DMS 273 treated with DMSO at 0.1 percent for 48 hours (cell line): ENCODE measurements at regions not wholly inside any gene's neighbourhood (a gene's known extent, or its start where the extent isn't known, plus 50 kb on each side); places are given as distances from the start of the nearest gene placed in this dataset.
"Not testable (repeated sequence)": the region's sequence is repeated elsewhere in the genome, so short reads cannot be mapped to it uniquely, and the experiment has no call there.

Experiments
- DNase-seq: peaks from one replicate; lab custom pipeline; 2025; lab: John Stamatoyannopoulos, UW

DNA sequence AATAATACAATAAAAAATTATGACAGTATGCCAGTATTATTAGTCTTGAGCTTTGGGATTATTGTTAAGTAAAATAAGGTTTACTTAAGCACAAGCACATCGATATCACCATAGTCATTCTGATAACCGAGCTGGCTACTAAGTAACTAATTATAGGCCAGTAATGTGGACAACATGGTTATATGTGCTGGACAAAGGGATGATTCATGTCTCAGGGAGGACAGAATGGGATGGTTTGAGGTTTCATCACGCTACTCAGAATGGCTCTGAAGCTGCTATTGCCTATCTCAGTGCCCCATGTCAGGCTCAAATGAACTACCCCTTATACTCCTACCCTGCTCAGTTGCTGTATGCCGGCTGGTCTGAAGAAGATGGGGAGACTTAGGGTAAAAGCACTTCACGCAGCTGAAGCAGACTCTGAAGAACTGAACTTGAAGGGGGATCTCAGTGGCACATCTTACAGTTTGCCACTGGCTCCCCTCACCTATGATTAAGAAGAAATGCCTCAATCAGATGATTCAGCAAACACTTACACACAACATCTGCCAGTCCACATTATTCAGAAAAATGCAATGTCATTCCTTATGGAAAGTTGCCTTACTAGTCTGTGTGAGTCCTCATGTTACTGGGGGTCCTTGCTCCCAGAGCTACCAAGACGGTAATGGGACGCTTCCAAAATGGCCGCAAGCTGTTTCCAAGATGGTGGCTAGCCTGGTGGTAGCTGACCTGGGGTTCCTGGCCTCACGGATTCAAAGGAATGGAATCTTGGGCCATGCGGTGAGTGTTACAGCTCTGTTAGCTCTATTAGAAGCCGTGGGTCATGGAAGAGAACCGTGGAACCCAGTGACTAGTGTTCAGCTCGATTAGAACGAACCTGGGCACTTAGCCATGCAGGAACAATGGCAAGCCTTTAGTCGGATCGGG lies 1098.6 kb downstream of the TAF11L14 start:
- DNase-seq = no peak

DNA sequence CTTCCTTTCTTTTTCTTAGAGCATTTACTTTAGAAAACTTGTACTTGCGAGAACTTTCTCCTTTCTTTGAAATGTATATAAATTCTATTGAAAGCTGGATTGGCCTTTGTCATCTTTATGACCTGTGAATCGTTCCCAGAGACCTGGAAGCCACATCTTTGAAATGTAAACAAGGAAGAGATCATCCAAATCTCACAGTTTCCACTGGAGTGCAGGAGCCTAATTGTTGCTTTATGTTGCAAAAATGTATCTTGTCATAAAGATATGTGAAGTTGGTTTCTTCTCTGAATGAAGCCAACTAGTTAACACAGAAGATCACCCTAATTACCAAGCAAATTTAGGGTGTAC lies 1101.8 kb downstream of the TAF11L14 start:
- no peak for DNase-seq

DNA sequence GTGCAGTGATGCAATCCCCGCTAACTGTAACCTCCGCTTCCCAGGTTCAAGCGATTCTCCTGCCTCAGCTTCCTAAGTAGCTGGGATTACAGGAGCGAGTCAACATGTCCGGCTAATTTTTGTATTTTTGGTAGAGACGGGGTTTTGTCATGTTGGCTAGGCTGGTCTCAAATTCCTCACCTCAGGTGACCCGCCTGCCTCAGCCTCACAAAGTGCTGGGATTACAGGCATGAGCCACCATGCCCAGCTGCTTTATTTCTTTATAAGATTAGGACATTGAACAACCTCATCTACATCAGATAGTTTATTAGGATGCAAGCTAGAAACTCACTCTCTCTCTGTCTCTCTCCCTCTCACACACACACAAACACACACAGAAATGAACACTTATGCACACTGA lies 1102.5 kb downstream of the TAF11L14 start:
- not testable (repeated sequence) for DNase-seq

DNA sequence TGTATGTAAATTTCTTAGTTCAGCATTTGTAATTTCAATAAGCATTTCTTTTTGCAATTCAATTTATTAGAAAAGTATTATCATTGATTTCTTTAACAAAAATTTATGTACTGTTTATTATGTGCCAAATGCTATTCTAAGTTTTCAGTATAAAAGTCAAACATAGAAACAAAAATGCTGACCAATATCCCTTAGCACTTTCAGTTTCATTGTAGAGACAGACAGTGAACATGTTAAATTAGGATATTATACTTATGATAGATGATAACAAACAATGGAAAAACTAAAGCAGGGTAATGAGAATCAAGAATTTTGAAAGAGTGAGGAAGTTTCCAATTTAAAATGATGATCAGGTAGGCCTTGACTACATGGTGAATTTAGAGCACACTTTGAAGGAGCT lies 1106.0 kb downstream of the TAF11L14 start:
- DNase-seq = no peak

DNA sequence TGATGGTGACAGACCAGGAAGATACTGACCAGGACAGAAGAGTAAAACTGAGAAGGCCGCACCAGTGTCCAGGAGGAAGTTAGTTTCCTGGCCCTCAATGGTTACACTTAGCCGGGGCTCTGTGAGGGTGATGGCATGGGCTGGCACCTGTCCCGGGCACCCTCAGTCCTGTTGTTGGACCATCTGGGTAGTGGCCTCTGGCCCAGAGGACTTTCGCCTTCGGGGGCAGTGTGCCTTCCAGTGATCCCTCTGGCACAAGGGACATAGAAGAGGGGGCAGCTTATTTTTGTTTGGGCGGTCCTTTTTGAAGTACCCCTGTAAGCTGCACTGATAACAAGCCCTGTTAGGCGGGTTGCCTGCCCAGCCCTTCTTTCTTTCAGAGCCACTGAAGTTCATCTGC lies 1108.6 kb downstream of the TAF11L14 start:
- DNase-seq = no peak

DNA sequence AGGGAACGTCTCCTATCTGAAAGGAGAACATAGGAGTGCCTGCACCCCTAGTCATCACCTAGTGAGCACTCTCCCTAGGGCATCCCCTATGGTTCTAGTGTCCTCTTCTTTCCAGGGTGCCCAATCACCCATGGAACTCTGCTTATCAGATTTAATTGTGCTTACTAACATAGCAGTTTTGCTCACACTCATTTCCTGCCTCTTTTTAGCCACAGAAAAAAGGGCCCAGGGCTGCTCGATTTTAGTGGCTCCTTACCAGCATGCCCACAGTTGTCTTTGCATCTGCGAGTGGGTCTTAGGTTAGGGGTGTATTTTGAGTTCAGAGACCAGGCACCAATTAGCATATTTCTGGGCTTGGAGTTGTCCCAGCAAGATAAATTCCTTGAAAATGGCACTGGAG lies 1110.2 kb downstream of the TAF11L14 start:
- DNase-seq = no peak

DNA sequence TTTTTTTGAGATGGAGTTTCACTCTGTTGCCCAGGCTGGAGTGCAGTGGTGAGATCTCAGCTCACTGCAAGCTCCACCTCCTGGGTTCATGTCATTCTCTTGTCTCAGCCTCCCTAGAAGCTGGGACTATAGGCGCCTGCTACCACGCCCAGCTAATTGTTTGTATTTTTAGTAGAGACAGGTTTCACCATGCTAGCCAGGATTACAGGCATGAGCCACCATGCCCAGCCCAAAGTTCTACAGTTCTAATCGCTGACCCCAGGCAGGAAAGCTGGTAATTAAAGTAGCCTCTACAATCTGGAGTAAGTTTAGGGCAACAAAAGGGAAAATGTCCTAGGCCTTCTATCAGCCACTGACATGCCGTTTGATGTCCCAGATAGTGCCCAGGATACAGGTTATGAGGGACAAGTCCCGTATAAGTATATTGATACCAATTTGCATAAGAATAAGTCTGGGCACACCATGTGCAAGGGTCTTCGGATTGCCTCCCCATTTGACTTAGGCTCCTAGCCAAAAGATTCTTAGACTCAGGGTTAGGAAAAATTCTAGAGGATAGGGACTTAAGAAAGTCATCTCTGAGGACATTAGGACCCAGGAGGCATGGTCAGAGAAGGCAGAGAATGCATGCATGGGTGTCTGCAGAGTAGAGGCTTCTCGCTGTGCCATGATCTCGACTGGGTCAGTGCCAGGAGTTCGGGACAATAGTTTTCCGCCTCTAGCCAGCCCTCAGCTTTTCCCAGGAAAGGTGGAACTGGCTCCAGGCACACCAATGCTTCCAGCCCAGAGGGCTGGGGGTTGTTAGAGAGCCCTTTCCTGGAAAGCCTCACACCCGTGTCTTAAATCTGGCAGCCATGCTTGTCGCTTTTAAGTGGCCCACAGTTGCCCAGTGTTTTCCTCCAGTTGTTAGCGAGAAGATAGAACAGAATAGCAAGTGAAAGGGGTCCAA lies 1111.1 kb downstream of the TAF11L14 start:
- peak; percentile 29 for DNase-seq

DNA sequence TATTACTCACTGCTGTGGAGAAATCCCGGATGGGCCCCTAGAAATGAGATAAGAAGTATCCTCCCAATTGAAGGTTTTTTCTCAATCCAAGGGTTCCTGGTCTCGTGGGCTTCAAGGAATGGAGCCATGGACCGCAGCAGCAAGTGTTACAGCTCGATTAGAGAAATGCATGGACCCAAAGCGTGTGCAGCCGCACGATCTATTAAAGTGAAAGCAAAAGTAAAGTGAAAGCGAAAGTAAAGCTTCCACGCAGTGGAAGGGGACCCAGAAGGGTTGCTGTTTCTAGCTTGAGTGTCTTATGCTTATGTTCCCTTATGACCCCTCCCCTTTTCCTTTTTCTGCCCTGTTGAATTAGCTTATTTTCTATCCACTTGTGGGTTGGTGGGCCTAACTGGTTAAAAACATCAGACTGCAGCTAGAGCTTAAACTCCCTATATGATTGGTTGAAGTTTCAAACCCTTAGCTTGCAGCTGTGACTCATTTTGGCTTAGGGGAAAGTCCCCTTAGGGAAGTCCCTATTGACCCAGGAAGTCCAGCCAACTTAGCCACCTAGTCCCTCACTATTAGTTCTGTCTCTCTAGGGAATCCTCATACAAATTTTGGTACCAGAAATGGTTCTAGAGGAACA lies 1111.8 kb downstream of the TAF11L14 start:
- DNase-seq = peak; percentile 53

DNA sequence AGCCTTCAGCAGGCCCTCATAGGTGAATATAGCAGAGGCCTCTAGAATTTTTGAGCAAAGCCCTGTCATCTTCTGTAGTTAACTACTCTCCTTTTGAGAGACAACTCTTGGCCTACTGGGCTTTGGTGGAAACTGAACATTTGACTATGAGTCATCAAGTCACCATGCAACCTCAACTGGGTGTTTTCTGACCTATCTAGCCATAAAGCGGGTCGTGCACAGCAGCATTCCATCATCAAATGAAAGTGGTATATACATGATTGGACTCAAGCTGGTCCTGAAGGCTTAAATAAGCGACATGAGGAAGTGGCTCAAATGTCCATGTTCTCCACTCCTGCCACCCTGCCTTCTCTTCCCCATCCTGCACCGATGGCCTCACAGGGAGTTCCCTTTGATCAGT lies 1115.5 kb downstream of the TAF11L14 start:
- DNase-seq = no peak

DNA sequence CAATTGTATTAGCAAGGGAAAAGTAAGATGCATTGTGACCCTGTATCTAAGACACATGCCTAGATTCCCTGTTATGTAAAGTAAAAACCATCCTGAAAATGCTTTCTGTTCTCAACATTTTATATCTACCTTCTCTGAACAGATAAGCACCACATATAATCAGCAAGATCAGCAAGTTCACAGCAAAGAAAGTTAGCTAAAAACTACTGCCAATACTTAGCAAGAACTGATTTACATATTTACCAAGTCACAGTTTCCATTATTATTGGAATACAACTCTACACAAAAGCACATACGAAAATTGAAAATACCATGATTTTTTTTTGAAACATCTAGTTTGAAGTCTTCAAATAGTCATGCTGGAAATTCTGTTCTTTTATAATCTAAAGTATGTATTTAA lies 1118.1 kb downstream of the TAF11L14 start:
- no peak for DNase-seq

DNA sequence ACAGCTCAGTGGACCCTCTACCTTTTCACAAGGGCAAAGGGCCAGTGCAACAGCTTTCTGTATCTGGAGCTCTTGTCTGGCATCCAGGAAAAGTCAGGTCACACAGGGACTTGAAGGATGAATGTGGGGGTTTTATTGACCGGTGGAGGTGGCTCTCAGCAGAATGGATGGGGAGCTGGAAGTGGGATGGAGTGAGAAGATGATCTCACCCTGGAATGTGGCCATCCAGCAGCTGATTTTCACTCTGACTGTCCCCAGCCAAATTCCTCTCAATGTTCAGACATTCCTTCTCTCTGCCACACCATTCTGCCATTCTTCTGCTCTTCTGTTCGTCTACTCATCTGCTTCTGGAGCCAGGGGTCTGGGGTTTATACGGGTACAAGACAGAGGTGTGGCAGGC lies 1119.9 kb downstream of the TAF11L14 start:
- no peak for DNase-seq

DNA sequence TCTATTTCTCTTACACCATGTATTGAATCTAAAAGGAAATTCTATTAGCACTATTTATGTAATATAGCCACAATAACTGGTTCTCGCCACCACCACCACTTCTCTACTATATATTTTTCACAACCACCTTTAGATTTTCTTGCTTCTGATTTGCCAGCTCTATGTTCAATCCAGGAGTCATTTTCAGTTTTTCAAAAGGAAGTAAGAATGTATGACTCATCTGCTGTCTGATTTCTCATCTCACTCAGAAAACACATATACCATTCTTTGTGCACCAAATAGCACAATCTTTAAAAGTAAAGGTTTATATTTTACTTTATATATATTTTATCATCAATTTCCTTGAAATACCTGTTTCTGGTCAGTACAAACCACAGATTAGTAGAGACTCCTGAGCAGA lies 1127.5 kb downstream of the TAF11L14 start:
- DNase-seq = no peak

DNA sequence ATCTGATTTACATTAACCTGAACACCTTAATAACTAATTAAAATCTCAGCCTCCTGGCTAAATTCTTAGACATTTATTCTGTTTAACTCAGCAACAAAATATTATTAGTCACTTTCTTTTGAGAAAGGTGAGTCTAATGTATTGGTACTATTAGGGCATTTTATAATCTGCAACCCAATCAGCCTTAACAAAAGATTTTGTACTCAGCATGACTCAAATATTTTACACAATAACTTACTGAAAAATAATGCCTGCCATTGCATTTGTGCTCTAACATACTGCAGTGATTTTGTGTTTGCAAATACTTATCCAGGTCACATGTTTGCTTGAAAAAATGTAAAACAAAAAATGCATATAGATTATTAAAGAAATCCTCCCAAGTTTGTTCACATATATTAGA lies 1129.9 kb downstream of the TAF11L14 start:
- no peak for DNase-seq

DNA sequence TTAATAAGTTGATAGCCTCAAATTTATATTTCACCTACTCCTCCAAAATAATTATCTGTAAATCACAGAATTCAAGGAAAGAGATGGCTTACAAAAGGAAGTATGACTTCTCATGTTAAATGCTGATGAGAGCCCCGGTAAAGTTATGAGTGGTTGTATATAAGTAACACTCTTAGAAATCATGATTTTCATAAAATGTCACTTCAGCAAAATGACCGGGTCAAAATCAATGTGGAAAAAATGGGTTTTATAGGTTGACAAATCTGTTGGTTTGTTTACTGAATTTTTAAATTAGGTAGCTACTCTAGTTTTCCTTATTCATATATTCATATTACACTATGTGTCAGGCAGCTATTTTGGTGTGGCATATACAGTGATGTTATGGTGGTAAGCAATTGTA lies 1131.0 kb downstream of the TAF11L14 start:
- DNase-seq = no peak

DNA sequence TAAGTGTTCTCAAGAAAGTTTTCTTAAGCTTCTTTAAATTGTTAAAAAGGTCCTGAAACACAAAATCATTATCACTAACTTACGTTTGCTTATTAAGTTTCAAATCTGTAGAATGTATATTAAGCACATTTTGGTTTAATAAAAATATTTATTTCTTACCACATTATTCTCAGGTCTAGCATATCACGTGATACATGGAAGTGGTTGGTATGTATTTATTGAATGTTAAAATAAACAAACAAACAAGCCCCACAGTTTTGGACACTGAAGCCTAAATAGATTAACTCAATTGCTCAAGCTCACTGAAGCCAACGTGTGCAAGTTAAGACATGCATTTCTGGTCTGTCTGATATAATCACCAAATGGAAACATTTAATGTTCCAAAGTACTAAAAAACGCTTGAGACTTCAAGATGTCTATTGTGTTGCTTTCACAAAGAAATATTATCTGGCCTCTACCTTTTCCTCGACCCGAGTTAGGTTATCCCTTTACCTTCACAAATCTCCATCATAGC lies 1136.9 kb downstream of the TAF11L14 start:
- DNase-seq = no peak

DNA sequence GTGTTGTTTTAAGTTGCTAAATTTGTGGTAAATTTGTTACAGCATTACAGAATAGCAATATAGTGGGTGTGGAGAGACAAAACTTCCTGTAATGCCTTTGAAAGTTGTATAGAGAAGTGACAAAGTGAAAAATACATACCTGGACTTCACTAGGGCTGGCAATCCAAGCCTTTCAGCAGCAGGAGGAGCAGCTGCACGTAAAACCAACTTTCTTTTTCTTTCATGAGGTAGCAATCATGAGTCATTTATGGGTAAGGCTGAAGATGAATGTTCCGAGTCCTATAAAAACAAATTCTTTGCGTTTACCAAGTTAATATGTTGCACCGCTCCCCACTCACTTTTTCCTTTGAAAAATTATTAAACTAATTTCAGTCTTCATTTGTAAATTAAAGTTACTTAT lies 1138.2 kb downstream of the TAF11L14 start:
- DNase-seq = peak; percentile 81

DNA sequence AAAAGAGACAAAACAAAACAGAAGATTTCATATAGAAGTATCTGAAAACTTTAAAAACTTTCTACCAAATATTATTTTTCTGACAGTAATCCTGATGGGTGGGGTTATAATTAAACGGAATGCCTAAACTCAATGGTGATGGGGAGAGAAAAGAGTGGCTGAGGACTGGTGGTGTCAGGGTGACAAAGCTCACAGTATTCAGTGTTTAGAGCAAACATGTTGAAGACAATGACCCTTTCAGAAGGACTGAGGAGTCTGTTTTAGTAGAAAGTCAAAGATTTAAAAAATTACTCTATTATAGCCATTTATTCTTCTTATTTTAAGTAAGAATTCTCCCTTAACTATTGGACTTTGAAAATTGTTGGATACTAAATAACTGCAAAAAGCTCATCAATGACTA lies 1144.0 kb downstream of the TAF11L14 start:
- no peak for DNase-seq

DNA sequence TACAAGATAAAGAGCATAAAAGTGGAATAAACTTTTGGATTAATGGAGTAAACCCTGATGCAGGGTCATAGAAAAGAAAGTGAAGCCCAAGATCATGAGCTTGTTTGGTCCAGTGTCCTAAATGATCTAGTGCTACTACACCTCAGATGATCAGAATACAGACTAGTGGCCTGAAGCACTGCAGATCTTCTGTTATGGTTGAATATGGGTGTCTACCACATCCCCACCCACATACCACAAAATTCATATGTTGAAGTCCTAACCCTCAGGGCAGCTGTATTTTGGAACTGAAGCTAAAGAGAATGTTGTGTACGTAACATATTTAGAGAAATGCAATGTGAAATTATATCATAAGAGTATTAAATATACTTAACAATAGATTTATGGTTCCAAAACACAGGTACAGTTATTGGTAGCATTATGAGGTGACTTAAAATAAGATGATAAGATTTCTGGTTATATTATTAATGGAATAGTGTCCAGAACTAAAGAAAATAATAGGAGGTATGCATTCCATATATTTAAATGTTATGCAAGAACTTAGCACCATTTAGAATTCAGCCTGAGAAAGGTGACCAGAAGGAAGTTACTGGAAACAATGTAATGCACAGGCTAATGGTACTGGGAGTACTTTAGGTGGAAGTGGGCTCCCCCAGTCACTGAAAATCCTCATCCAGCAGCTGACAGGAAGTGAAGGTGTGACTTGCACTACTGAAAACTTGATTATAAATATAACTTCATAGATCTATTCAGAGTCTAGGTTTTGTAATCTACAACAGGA lies 1155.1 kb downstream of the TAF11L14 start:
- no peak for DNase-seq

DNA sequence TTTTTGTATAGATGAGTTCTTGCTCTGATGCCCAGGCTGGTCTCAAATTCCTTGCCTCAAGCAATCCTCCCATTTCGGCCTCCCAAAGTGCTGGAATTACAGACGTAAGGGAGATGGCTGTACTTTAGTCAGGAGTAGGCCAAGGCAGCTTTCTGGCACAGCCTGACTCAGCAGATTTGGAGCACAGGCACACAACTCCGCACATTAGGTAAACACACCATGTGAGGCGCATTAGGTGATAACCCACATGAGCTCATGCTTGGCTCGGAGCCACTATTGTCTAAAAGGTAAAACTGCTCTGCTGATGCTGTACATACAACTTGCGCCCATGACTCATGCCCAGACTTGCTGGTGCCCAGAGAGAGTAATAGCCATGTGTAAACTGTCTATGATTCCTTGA lies 1157.9 kb downstream of the TAF11L14 start:
- DNase-seq = no peak

DNA sequence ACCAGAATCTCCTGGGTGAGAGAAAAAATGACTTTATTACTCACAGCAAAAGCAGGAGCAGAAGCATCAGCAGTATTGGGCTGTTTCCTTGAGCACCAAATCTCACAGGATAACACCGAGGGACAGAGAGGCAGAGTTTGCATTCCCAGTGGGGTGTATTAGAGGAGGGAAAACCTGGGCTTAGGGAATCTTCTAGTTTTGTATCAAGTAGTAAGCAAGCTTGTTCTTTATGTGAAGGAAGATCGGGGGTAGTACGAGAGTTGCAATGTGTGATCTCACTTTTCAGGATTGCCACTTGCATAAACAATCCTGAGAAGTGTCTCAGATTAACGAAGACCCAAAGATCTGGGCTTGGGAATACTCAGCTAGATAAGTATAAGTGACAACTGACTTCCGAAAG lies 1163.0 kb downstream of the TAF11L14 start:
- DNase-seq = no peak

DNA sequence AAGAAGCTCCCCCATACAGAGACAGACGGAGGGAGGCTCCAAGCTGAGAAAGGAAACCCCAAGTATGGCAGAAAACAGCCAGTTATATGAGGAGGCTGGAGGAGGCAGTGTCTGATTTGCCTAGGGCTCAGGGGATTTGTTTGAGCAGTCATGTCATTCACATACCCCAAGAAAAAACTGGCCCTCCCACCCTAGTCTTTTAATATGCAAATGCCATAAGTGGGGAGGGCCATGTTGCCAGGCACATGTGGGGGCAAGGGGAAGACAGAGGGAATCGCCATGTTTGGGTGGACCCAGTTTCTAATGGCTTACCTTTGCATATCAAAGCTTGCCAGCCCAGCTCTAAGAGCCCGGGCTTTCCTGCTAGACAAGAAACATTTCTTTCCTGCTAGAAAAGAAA lies 1163.8 kb downstream of the TAF11L14 start:
- DNase-seq = no peak
